ENCODE measurements at regions not wholly inside any gene's neighbourhood (a gene's known extent, or its start where the extent isn't known, plus 50 kb on each side); places are given as distances from the start of the nearest gene placed in this dataset.

- no peak for TF ChIP-seq CTCF (conservative IDR thresholded peaks at IDR 0.05)
- no peak for TF ChIP-seq ZFX (IDR thresholded peaks at IDR 0.05)
Observed at GRCh38 chr5:104564530-104564929, 1001.9 kb upstream of the NUDT12 start.
